BLaER1 treated with 17β-estradiol and CSF1 and Interleukin-3, amounts not matched to agents 10 nM and 100 nM (cell line): ENCODE measurements at regions not wholly inside any gene's neighbourhood (a gene's known extent, or its start where the extent isn't known, plus 50 kb on each side); places are given as distances from the start of the nearest gene placed in this dataset.

Source experiments
- H3K27ac ChIP-seq, 11 experiments: shearing (Covaris generic); formaldehyde crosslinking; 2 replicates each; pipeline ENCODE4 v1.8.1; 2022
- H3K27me3 ChIP-seq, 11 experiments: shearing (Covaris generic); formaldehyde crosslinking; 2 replicates each; pipeline ENCODE4 v1.8.1; 2022
- H3K36me3 ChIP-seq, 11 experiments: shearing (Covaris generic); formaldehyde crosslinking; 2 replicates each; pipeline ENCODE4 v1.8.1; 2022
- H3K4me1 ChIP-seq, 10 experiments: shearing (Covaris generic); formaldehyde crosslinking; 2 replicates each; pipeline ENCODE4 v1.8.1; 2022
- H3K4me2 ChIP-seq, 11 experiments: shearing (Covaris generic); formaldehyde crosslinking; 2 replicates each; pipeline ENCODE4 v1.8.1; 2022
- H3K4me3 ChIP-seq, 10 experiments: shearing (Covaris generic); formaldehyde crosslinking; 2 replicates each; pipeline ENCODE4 v1.8.1; 2022
- H3K9ac ChIP-seq, 11 experiments: shearing (Covaris generic); formaldehyde crosslinking; 2 replicates each; pipeline ENCODE4 v1.8.1; 2022
- H3K9me3 ChIP-seq, 11 experiments: shearing (Covaris generic); formaldehyde crosslinking; replicated peaks in 1 of 11; 2 replicates each; pipeline ENCODE4 v1.8.1; 2022
- H4K20me1 ChIP-seq, 11 experiments: shearing (Covaris generic); formaldehyde crosslinking; 2 replicates each; pipeline ENCODE4 v1.8.1; 2022
- Cebpa-rat ChIP-seq, 11 experiments: shearing (Covaris generic); IDR thresholded peaks; 2 replicates each; pipeline ENCODE4 v1.8.1; 2022

- Histone ChIP-seq H3K27ac (no peak overlapping the region), H3K27me3 (no peaks in the 10 kb centered on the region), H3K4me3 (no peak overlapping the region), H3K4me2 (no peak overlapping the region), H3K4me1 (peaks cover 0 to 4% (median 0%) of the 10 kb centered on the region in 10 experiments; a peak in 1 of 20 replicates), H3K36me3 (no peaks in the 10 kb centered on the region; a peak in 1 of 22 replicates), H3K9me3 (peaks cover 0 to 6% (median 0%) of the 10 kb centered on the region in 11 experiments; a peak in 7 of 22 replicates), H3K9ac (no peak overlapping the region), H4K20me1 (no peaks in the 10 kb centered on the region)
- no peak for TF ChIP-seq Cebpa-rat (IDR thresholded peaks at IDR 0.05)
Measured at GRCh38 chr4:123068081-123068480, 145.7 kb upstream of the NUDT6 start.

- no peak overlapping the region for H3K27ac ChIP-seq
- no peak for TF ChIP-seq Cebpa-rat (IDR thresholded peaks at IDR 0.05)
- H3K4me3 ChIP-seq = no peak overlapping the region
- H3K9ac ChIP-seq = no peak overlapping the region
- no peaks in the 10 kb centered on the region for H3K36me3 ChIP-seq
- no peaks in the 10 kb centered on the region for H3K4me1 ChIP-seq
- H4K20me1 ChIP-seq = no peaks in the 10 kb centered on the region
- H3K27me3 ChIP-seq = no peaks in the 10 kb centered on the region
- no peaks in the 10 kb centered on the region for H3K9me3 ChIP-seq
- no peak overlapping the region for H3K4me2 ChIP-seq
Measured at GRCh38 chr4:123072060-123072459, 149.7 kb upstream of the NUDT6 start.

- Histone ChIP-seq H4K20me1 (no peaks in the 10 kb centered on the region), H3K4me1 (no peaks in the 10 kb centered on the region), H3K4me3 (no peak overlapping the region), H3K27me3 (no peaks in the 10 kb centered on the region), H3K9me3 (no peaks in the 10 kb centered on the region), H3K4me2 (no peak overlapping the region), H3K27ac (no peak overlapping the region), H3K36me3 (no peaks in the 10 kb centered on the region), H3K9ac (no peak overlapping the region)
- TF ChIP-seq Cebpa-rat (IDR thresholded peaks at IDR 0.05) = no peak
Measured at GRCh38 chr4:123073650-123074049, 151.3 kb upstream of the NUDT6 start.

GRCh38 chr4:123077330-123077729 lies 154.9 kb upstream of the NUDT6 start:
- Histone ChIP-seq H3K27me3 (no peaks in the 10 kb centered on the region), H3K36me3 (peaks cover 0 to 4% (median 0%) of the 10 kb centered on the region in 11 experiments; a peak in 1 of 22 replicates), H3K27ac (no peak overlapping the region), H3K9me3 (no peaks in the 10 kb centered on the region), H3K9ac (no peak overlapping the region), H3K4me1 (no peaks in the 10 kb centered on the region), H4K20me1 (no peaks in the 10 kb centered on the region), H3K4me2 (no peak overlapping the region), H3K4me3 (no peak overlapping the region)
- no peak for TF ChIP-seq Cebpa-rat (IDR thresholded peaks at IDR 0.05)

GRCh38 chr4:123081971-123082370 lies 159.6 kb upstream of the NUDT6 start:
- no peak for TF ChIP-seq Cebpa-rat (IDR thresholded peaks at IDR 0.05)
- peaks cover 0 to 4% (median 0%) of the 10 kb centered on the region in 11 experiments; a peak in 1 of 22 replicates for H3K36me3 ChIP-seq

GRCh38 chr4:123083646-123084045 lies 161.2 kb upstream of the NUDT6 start:
- H3K4me3 ChIP-seq = 0 out of 20 replicates have a peak overlapping the region, but pooled peaks of 1 of the 10 experiments have one; percentile 24
- peak overlapping the region in 10 of 11 experiments; percentile 9 to 74 (median 41); a peak in 15 of 22 replicates for H3K4me2 ChIP-seq
- H4K20me1 ChIP-seq = no peaks in the 10 kb centered on the region
- H3K9ac ChIP-seq = peak overlapping the region in 1 of 11 experiments; percentile 6; a peak in 1 of 22 replicates
- no peaks in the 10 kb centered on the region for H3K27me3 ChIP-seq
- peaks cover 0 to 4% (median 0%) of the 10 kb centered on the region in 11 experiments; a peak in 1 of 22 replicates for H3K36me3 ChIP-seq
- no peak for TF ChIP-seq Cebpa-rat (IDR thresholded peaks at IDR 0.05)
- peaks cover 0 to 18% (median 8%) of the 10 kb centered on the region in 10 experiments; a peak in 14 of 20 replicates for H3K4me1 ChIP-seq
- peak overlapping the region in 3 of 11 experiments; percentile 4 to 8 (median 6); a peak in 4 of 22 replicates for H3K27ac ChIP-seq
- peaks cover 0 to 10% (median 7%) of the 10 kb centered on the region in 11 experiments; a peak in 8 of 22 replicates for H3K9me3 ChIP-seq

More at GRCh38 chr4:123081971-123082370, 159.6 kb upstream of the NUDT6 start:
- no peak overlapping the region for H3K9ac ChIP-seq
- H3K9me3 ChIP-seq = peaks cover 0 to 8% (median 4%) of the 10 kb centered on the region in 11 experiments; a peak in 5 of 22 replicates
- peaks cover 0 to 14% (median 8%) of the 10 kb centered on the region in 10 experiments; a peak in 14 of 20 replicates for H3K4me1 ChIP-seq
- no peaks in the 10 kb centered on the region for H4K20me1 ChIP-seq
- no peak overlapping the region for H3K4me2 ChIP-seq
- H3K4me3 ChIP-seq = no peak overlapping the region
- H3K27me3 ChIP-seq = no peaks in the 10 kb centered on the region
- H3K27ac ChIP-seq = no peak overlapping the region

GRCh38 chr4:123088501-123088900 lies 166.1 kb upstream of the NUDT6 start:
- Histone ChIP-seq H3K4me2 (no peak overlapping the region), H3K9ac (no peak overlapping the region)
- TF ChIP-seq Cebpa-rat (IDR thresholded peaks at IDR 0.05) = no peak

GRCh38 chr4:123090886-123091285 lies 168.5 kb upstream of the NUDT6 start:
- H3K9me3 ChIP-seq = peaks cover 5 to 30% (median 14%) of the 10 kb centered on the region in 11 experiments; a peak in 19 of 22 replicates
- no peak for TF ChIP-seq Cebpa-rat (IDR thresholded peaks at IDR 0.05)
- peaks cover 6 to 19% (median 10%) of the 10 kb centered on the region in 11 experiments for H3K36me3 ChIP-seq
- H3K9ac ChIP-seq = no peak overlapping the region
- no peak overlapping the region for H3K27ac ChIP-seq
- H3K4me3 ChIP-seq = no peak overlapping the region
- no peaks in the 10 kb centered on the region for H4K20me1 ChIP-seq
- H3K4me1 ChIP-seq = peaks cover 0 to 6% (median 0%) of the 10 kb centered on the region in 10 experiments; a peak in 2 of 20 replicates
- no peaks in the 10 kb centered on the region for H3K27me3 ChIP-seq
- no peak overlapping the region for H3K4me2 ChIP-seq

More at GRCh38 chr4:123088501-123088900, 166.1 kb upstream of the NUDT6 start:
- Histone ChIP-seq H3K4me3 (no peak overlapping the region), H3K9me3 (peaks cover 5 to 30% (median 14%) of the 10 kb centered on the region in 11 experiments; a peak in 19 of 22 replicates), H3K4me1 (peaks cover 0 to 14% (median 7%) of the 10 kb centered on the region in 10 experiments; a peak in 14 of 20 replicates), H3K27ac (no peak overlapping the region), H3K36me3 (peaks cover 6 to 19% (median 10%) of the 10 kb centered on the region in 11 experiments), H4K20me1 (no peaks in the 10 kb centered on the region), H3K27me3 (no peaks in the 10 kb centered on the region)

- H3K9me3 ChIP-seq = peaks cover 5 to 30% (median 8%) of the 10 kb centered on the region in 11 experiments; a peak in 16 of 22 replicates
- peaks cover 6 to 19% (median 9%) of the 10 kb centered on the region in 11 experiments for H3K36me3 ChIP-seq
- H4K20me1 ChIP-seq = no peaks in the 10 kb centered on the region
- H3K4me3 ChIP-seq = no peak overlapping the region
- no peak for TF ChIP-seq Cebpa-rat (IDR thresholded peaks at IDR 0.05)
- H3K4me2 ChIP-seq = no peak overlapping the region
- H3K9ac ChIP-seq = no peak overlapping the region
- no peaks in the 10 kb centered on the region for H3K27me3 ChIP-seq
- peaks cover 0 to 6% (median 0%) of the 10 kb centered on the region in 10 experiments; a peak in 1 of 20 replicates for H3K4me1 ChIP-seq
- H3K27ac ChIP-seq = no peak overlapping the region
Measured at GRCh38 chr4:123092586-123092985, 170.2 kb upstream of the NUDT6 start.
